Keratinocyte (primary cell): ENCODE measurements at regions not wholly inside any gene's neighbourhood (a gene's known extent, or its start where the extent isn't known, plus 50 kb on each side); places are given as distances from the start of the nearest gene placed in this dataset.

Source experiments
- DNase-seq: peaks from one replicate; pipeline ENCODE4 v3.0.0-alpha.2; 2011; ENCODE audit warnings: low read depth, missing footprints, low spot score
- FAIRE-seq: peaks from 2 replicates; lab custom pipeline; 2011; peaks lifted over from hg19 to GRCh38; lab: Jason Lieb, UNC
- H2AFZ ChIP-seq: 2 replicates; pipeline ENCODE4 v1.6.0; 2012; ENCODE audit warnings: low read length, control low read depth, inconsistent platforms; ENCODE audit not compliant: control insufficient read depth
- H3K27ac ChIP-seq: 2 replicates; pipeline ENCODE4 v1.5.1; 2011; ENCODE audit warnings: low read length; ENCODE audit not compliant: control insufficient read depth, insufficient read depth
- H3K27me3 ChIP-seq: 3 replicates; pipeline ENCODE4 v1.6.0; 2011; ENCODE audit warnings: low read length; ENCODE audit not compliant: control insufficient read depth, insufficient read depth; ENCODE audit errors: extremely low read depth
- H3K36me3 ChIP-seq, 2 experiments: 2 replicates in 1 of 2; 3 replicates in 1 of 2; pipeline ENCODE4 v1.5.1; 2011; ENCODE audit warnings: low read length in 2 of 2, mild to moderate bottlenecking in 1 of 2; ENCODE audit not compliant: control insufficient read depth in 2 of 2, insufficient read depth in 2 of 2; ENCODE audit errors: extremely low read depth in 1 of 2
- H3K4me1 ChIP-seq: 3 replicates; pipeline ENCODE4 v1.5.1; 2011; ENCODE audit warnings: low read length; ENCODE audit not compliant: control insufficient read depth, insufficient read depth; ENCODE audit errors: extremely low read depth
- H3K4me2 ChIP-seq: 3 replicates; pipeline ENCODE4 v1.6.0; 2011; ENCODE audit warnings: low read depth, low read length; ENCODE audit not compliant: control insufficient read depth, insufficient read depth; ENCODE audit errors: extremely low read depth
- H3K4me3 ChIP-seq, 3 experiments: fragments of 200-600 bp in 1 of 3; sonication (generic) in 1 of 3; 2 replicates in 2 of 3; 3 replicates in 1 of 3; pipeline ENCODE4 v1.5.1; 2011 to 2016; ENCODE audit warnings: low read length in 3 of 3, mild to moderate bottlenecking in 3 of 3, control low read depth in 2 of 3, inconsistent platforms in 1 of 3, low read depth in 1 of 3, mixed read lengths in 1 of 3, mixed run types in 1 of 3, moderate library complexity in 1 of 3; ENCODE audit not compliant: control insufficient read depth in 2 of 3, insufficient read depth in 2 of 3; ENCODE audit errors: extremely low read depth in 1 of 3
- H3K79me2 ChIP-seq: 2 replicates; pipeline ENCODE4 v1.6.0; 2012; ENCODE audit warnings: low read length; ENCODE audit not compliant: control insufficient read depth, insufficient read depth
- H3K9ac ChIP-seq: 3 replicates; pipeline ENCODE4 v1.6.0; 2011; ENCODE audit warnings: low read length; ENCODE audit not compliant: control insufficient read depth, insufficient read depth; ENCODE audit errors: extremely low read depth
- H3K9me1 ChIP-seq: 3 replicates; pipeline ENCODE4 v1.6.0; 2011; ENCODE audit warnings: low read length; ENCODE audit not compliant: control insufficient read depth, insufficient read depth; ENCODE audit errors: extremely low read depth
- H3K9me3 ChIP-seq: 2 replicates; pipeline ENCODE4 v1.5.1; 2012; ENCODE audit warnings: low read depth, low read length; ENCODE audit not compliant: control insufficient read depth
- H4K20me1 ChIP-seq: 3 replicates; pipeline ENCODE4 v1.6.0; 2011; ENCODE audit warnings: low read length; ENCODE audit not compliant: control insufficient read depth, insufficient read depth; ENCODE audit errors: extremely low read depth
- EZH2 ChIP-seq: IDR thresholded peaks from one replicate; pipeline ENCODE4 v1.6.1; 2012; ENCODE audit warnings: inconsistent platforms, mild to moderate bottlenecking, low read length, moderate library complexity
- dilution Hi-C: fragments of 300-500 bp; cut with MboI; formaldehyde crosslinking; loops from one replicate; pipeline ENCODE4 v1.7.0; 2020; ENCODE audit warnings: low sequenced_read_pairs; ENCODE audit not compliant: extremely low pct_ligation_motif_present
- TF ChIP-seq, protein P1 (sequence below), 3 experiments: IDR thresholded peaks in 1 of 3; conservative IDR thresholded peaks in 1 of 3; optimal IDR thresholded peaks in 1 of 3; 2 replicates in 2 of 3; 3 replicates in 1 of 3; pipeline versions ENCODE3 to v1.5.1; 2011; ENCODE audit warnings: low read length in 3 of 3, mild to moderate bottlenecking in 3 of 3, moderate library complexity in 2 of 3, control low read depth in 1 of 3, inconsistent platforms in 1 of 3; ENCODE audit not compliant: insufficient read depth in 2 of 3; ENCODE audit errors: extremely low read depth in 1 of 3

DNA sequence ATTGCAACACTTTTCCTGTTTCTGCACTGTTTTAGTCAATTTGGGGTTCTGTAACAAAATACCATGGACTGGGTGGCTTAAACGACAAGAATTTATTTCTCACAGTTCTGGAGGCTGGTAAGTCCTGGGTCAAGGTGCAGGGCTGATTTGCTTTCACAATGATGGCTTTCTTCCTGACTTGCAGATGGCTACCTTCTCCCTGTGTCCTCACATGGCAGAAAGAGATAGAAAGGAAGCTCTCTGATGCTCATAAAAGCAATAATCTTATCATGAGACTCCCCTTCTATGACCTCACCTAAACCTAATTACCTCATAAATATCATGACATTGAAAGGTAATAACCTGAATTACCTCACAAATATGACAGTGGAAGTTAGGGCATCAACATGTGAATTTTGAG lies 511.5 kb upstream of the CITED2 start:
- Histone ChIP-seq H3K27ac (no peak overlapping the region), H4K20me1 (no peaks in the 10 kb centered on the region), H3K36me3 (no peaks in the 10 kb centered on the region), H3K4me1 (peaks cover 4% of the 10 kb centered on the region), H3K79me2 (no peaks in the 10 kb centered on the region), H3K4me3 (no peak overlapping the region), H3K9ac (no peak overlapping the region), H3K9me3 (no peaks in the 10 kb centered on the region), H3K9me1 (no peaks in the 10 kb centered on the region), H3K27me3 (no peaks in the 10 kb centered on the region), H2AFZ (no peak overlapping the region), H3K4me2 (no peak overlapping the region)
- dilution Hi-C loops = no loop called here
- TF ChIP-seq, protein P1, sequence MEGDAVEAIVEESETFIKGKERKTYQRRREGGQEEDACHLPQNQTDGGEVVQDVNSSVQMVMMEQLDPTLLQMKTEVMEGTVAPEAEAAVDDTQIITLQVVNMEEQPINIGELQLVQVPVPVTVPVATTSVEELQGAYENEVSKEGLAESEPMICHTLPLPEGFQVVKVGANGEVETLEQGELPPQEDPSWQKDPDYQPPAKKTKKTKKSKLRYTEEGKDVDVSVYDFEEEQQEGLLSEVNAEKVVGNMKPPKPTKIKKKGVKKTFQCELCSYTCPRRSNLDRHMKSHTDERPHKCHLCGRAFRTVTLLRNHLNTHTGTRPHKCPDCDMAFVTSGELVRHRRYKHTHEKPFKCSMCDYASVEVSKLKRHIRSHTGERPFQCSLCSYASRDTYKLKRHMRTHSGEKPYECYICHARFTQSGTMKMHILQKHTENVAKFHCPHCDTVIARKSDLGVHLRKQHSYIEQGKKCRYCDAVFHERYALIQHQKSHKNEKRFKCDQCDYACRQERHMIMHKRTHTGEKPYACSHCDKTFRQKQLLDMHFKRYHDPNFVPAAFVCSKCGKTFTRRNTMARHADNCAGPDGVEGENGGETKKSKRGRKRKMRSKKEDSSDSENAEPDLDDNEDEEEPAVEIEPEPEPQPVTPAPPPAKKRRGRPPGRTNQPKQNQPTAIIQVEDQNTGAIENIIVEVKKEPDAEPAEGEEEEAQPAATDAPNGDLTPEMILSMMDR (optimal IDR thresholded peaks at IDR 0.05 in 1 of 3, IDR thresholded peaks at IDR 0.05 in 1 of 3, conservative IDR thresholded peaks at IDR 0.05 in 1 of 3; ENCODE audit: extremely low read depth in 1 of 3, insufficient read depth in 2 of 3, low read length in 3 of 3) = no peak
- TF ChIP-seq EZH2 = no peak
- no peak for DNase-seq
- FAIRE-seq = no peak

GRCh38 chr6:139883776-139884175 lies 509.3 kb upstream of the CITED2 start:
- Histone ChIP-seq H3K27ac (no peak overlapping the region), H3K4me2 (no peak overlapping the region), H3K36me3 (no peaks in the 10 kb centered on the region), H3K9ac (no peak overlapping the region), H3K79me2 (no peaks in the 10 kb centered on the region), H3K9me1 (no peaks in the 10 kb centered on the region), H3K9me3 (no peaks in the 10 kb centered on the region), H2AFZ (no peak overlapping the region), H3K4me1 (peaks cover 4% of the 10 kb centered on the region), H3K4me3 (no peak overlapping the region), H4K20me1 (no peaks in the 10 kb centered on the region), H3K27me3 (no peaks in the 10 kb centered on the region)
- DNase-seq = no peak
- dilution Hi-C loops = no loop called here
- no peak for FAIRE-seq
- TF ChIP-seq EZH2 = no peak
- TF ChIP-seq, protein P1 (optimal IDR thresholded peaks at IDR 0.05 in 1 of 3, IDR thresholded peaks at IDR 0.05 in 1 of 3, conservative IDR thresholded peaks at IDR 0.05 in 1 of 3; ENCODE audit: extremely low read depth in 1 of 3, insufficient read depth in 2 of 3, low read length in 3 of 3) = no peak
